HepG2 (cell line): ENCODE measurements at regions not wholly inside any gene's neighbourhood (a gene's known extent, or its start where the extent isn't known, plus 50 kb on each side); places are given as distances from the start of the nearest gene placed in this dataset.

ENCODE experiments used
- ATAC-seq: fragments of 200-7000 bp; cut with Tn5 transposase; 3 replicates; pipeline ENCODE4 v1.9.1; 2020; ENCODE audit warnings: mild to moderate bottlenecking, moderate library complexity
- BruUV-seq: library from RNA; stranded (reverse); fragments of 400-500 nt; replicated peaks from 2 replicates; lab custom pipeline; 2021; lab: Mats Ljungman, UMichigan
- CTCF ChIA-PET: fragments of 300-600 bp; formaldehyde crosslinking; extraction: SDS; loops from one replicate; lab custom pipeline; 2021; ENCODE audit warnings: low total read pairs, inconsistent platforms, low intra/inter-chr PET ratio; lab: Yijun Ruan, JAX
- POLR2A ChIA-PET: fragments of 350-600 bp; sonication (Branson Sonifier 250); formaldehyde crosslinking; loops from one replicate; lab custom pipeline; 2020; ENCODE audit warnings: antibody characterized with exemption, inconsistent platforms; lab: Yijun Ruan, JAX
- DNase-seq: peaks from one replicate; pipeline ENCODE4 v3.0.0-alpha.2; 2015; ENCODE audit warnings: low spot score
- FAIRE-seq: peaks from 3 replicates; lab custom pipeline; 2011; peaks lifted over from hg19 to GRCh38; lab: Jason Lieb, UNC
- H2AFZ ChIP-seq: one replicate; pipeline ENCODE4 v1.6.1; 2011; ENCODE audit warnings: low read length, inconsistent platforms
- H3K27ac ChIP-seq: fragments of 300-600 bp; 3 replicates; pipeline ENCODE4 v1.8.0; 2011; ENCODE audit warnings: mixed run types, mild to moderate bottlenecking, mixed read lengths, low read length, inconsistent platforms; ENCODE audit not compliant: insufficient read depth; ENCODE audit errors: extremely low read length
- H3K27me3 ChIP-seq, 2 experiments: fragments of 200-600 bp in 1 of 2; 2 replicates in 1 of 2; 3 replicates in 1 of 2; pipeline versions ENCODE4 v1.6.0 to v1.8.0; 2011; ENCODE audit warnings: low read length in 2 of 2, mild to moderate bottlenecking in 2 of 2, moderate library complexity in 2 of 2, inconsistent platforms in 1 of 2; ENCODE audit not compliant: insufficient read depth in 2 of 2, control insufficient read depth in 1 of 2
- H3K36me3 ChIP-seq, 2 experiments: fragments of 200-600 bp in 1 of 2; replicated peaks in 1 of 2; 2 replicates in 1 of 2; 3 replicates in 1 of 2; pipeline versions ENCODE4 v1.5.1 to v1.8.0; 2011; ENCODE audit warnings: low read length in 2 of 2, inconsistent platforms in 1 of 2; ENCODE audit not compliant: insufficient read depth in 2 of 2, control insufficient read depth in 1 of 2
- H3K4me1 ChIP-seq: 2 replicates; pipeline ENCODE4 v1.5.1; 2012; ENCODE audit warnings: low read length, inconsistent platforms; ENCODE audit not compliant: insufficient read depth
- H3K4me2 ChIP-seq: 2 replicates; pipeline ENCODE4 v1.6.0; 2011; ENCODE audit warnings: low read depth, low read length, inconsistent platforms
- H3K4me3 ChIP-seq, 3 experiments: fragments of 200-600 bp in 1 of 3; sonication (generic), shearing (Covaris generic) in 1 of 3; replicated peaks in 1 of 3; 2 replicates each; pipeline ENCODE4 v1.5.1; 2011 to 2016; ENCODE audit warnings: low read length in 3 of 3, inconsistent platforms in 2 of 3, low read depth in 2 of 3, mild to moderate bottlenecking in 2 of 3, control low read depth in 1 of 3, mixed read lengths in 1 of 3; ENCODE audit not compliant: insufficient read depth in 1 of 3
- H3K79me2 ChIP-seq: one replicate; pipeline ENCODE4 v1.6.1; 2011; ENCODE audit warnings: low read length, inconsistent platforms; ENCODE audit not compliant: insufficient read depth
- H3K9ac ChIP-seq: 2 replicates; pipeline ENCODE4 v1.6.0; 2011; ENCODE audit warnings: mild to moderate bottlenecking, low read depth, low read length, inconsistent platforms; ENCODE audit not compliant: insufficient read depth
- H3K9me3 ChIP-seq: 2 replicates; pipeline ENCODE4 v1.5.1; 2012; ENCODE audit warnings: mild to moderate bottlenecking, low read length
- H4K20me1 ChIP-seq: 2 replicates; pipeline ENCODE4 v1.6.0; 2011; ENCODE audit warnings: inconsistent platforms, mild to moderate bottlenecking, low read length, moderate library complexity; ENCODE audit not compliant: insufficient read depth
- ARHGAP35 ChIP-seq: sonication (generic); formaldehyde crosslinking; IDR thresholded peaks from 2 replicates; pipeline ENCODE4 v1.9.0; 2022; ENCODE audit warnings: mild to moderate bottlenecking, inconsistent platforms, moderate library complexity, missing genetic modification reagents, borderline replicate concordance
- BRD4 ChIP-seq: sonication (generic); formaldehyde crosslinking; IDR thresholded peaks from 2 replicates; pipeline ENCODE4 v1.4.0; 2020; ENCODE audit warnings: missing genetic modification reagents
- KDM3A ChIP-seq: IDR thresholded peaks from 2 replicates; pipeline ENCODE4 v1.6.1; 2018; ENCODE audit warnings: low read depth, missing compliant biosample characterization
- MEIS1 ChIP-seq: sonication (generic); formaldehyde crosslinking; IDR thresholded peaks from 2 replicates; pipeline ENCODE4 v1.9.0; 2021; ENCODE audit warnings: mild to moderate bottlenecking, missing genetic modification reagents, moderate library complexity, borderline replicate concordance
- NCOA2 ChIP-seq: sonication (generic); formaldehyde crosslinking; IDR thresholded peaks from 2 replicates; pipeline ENCODE4 v1.8.0; 2022; ENCODE audit warnings: inconsistent platforms
- THYN1 ChIP-seq: sonication (generic); formaldehyde crosslinking; IDR thresholded peaks from 2 replicates; pipeline ENCODE4 v1.8.1; 2023; ENCODE audit warnings: low read depth, mild to moderate bottlenecking, moderate library complexity, missing genetic modification reagents, borderline replicate concordance
- U2AF2 ChIP-seq: fragments of 200-400 bp; formaldehyde crosslinking; IDR thresholded peaks from 2 replicates; pipeline ENCODE4 v1.6.1; 2017; ENCODE audit warnings: low read depth, mild to moderate bottlenecking, low read length
- WIZ ChIP-seq: sonication (generic); formaldehyde crosslinking; IDR thresholded peaks from 2 replicates; pipeline ENCODE4 v1.5.1; 2020; ENCODE audit warnings: mild to moderate bottlenecking, missing genetic modification reagents
- ZNF749 ChIP-seq: sonication (generic); formaldehyde crosslinking; IDR thresholded peaks from 2 replicates; pipeline ENCODE4 v1.8.0; 2022; ENCODE audit warnings: mild to moderate bottlenecking, missing genetic modification reagents, moderate library complexity, borderline replicate concordance
- WGBS: methylation state at CpG from one replicate; pipeline ENCODE4 v1.1.6; 2017; ENCODE audit warnings: low lambda C conversion rate; 5-methylcytosine and 5-hydroxymethylcytosine counted together
- in situ Hi-C: cut with HindIII; loops from 2 replicates; pipeline ENCODE4 v1.10.0; 2017; ENCODE audit warnings: low pct_unique_long_range_greater_than_20kb; ENCODE audit not compliant: extremely low pct_ligation_motif_present
- intact Hi-C: fragments of 100-400 bp; cut with micrococcal nuclease; formaldehyde crosslinking; loops from one replicate; pipeline ENCODE4 v1.10.0; 2022; ENCODE audit not compliant: unreplicated experiment
- TF ChIP-seq, protein P1 (sequence below): IDR thresholded peaks from 2 replicates; pipeline ENCODE4 v1.6.1; 2016
- TF ChIP-seq, protein P2 (sequence below): IDR thresholded peaks from 2 replicates; pipeline ENCODE4 v1.6.1; 2018; ENCODE audit warnings: missing genetic modification reagents, mild to moderate bottlenecking, missing compliant biosample characterization

DNA sequence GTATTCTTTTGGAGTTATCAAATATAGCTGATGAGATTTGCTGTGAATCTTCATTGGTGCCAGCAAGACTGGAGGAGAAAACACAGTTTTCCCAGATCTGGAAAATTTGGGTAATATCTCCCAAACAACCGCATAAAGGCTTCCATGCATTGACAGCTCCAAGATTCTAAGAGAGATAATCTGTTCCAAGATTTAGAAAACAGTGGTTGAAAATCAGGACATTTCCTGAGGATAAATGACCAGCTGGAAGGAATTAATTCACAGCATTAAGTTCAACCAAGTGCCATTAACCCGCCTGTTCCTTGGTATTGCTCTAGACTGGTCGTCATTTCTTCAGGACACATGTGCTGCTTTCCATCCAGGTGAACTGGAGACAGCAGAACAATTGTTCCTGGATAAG, 147.9 kb upstream of the PRICKLE1 start:
- intact Hi-C loops = no loop called here
- ATAC-seq = no peak
- ChIA-PET CTCF (no interaction called here), POLR2A (no interaction called here)
- BruUV-seq = no TSS peak
- no peaks in the 10 kb centered on the region for H3K36me3 ChIP-seq
- WGBS = 6% methylated on average over 3 of the region's 3 CpGs
- no peak overlapping the region for H3K4me2 ChIP-seq
- no peak overlapping the region for H3K9ac ChIP-seq
- H4K20me1 ChIP-seq = no peaks in the 10 kb centered on the region
- no peak overlapping the region for H3K27ac ChIP-seq
- H2AFZ ChIP-seq = no peak overlapping the region
- H3K9me3 ChIP-seq = no peaks in the 10 kb centered on the region
- peaks cover 0 to 3% of the 10 kb centered on the region in 2 experiments; a peak in 1 of 5 replicates for H3K27me3 ChIP-seq
- no peak for TF ChIP-seq WIZ (CRISPR knock-in tag)
- no peak for TF ChIP-seq ZNF749
- TF ChIP-seq THYN1 (CRISPR knock-in tag) = no peak
- TF ChIP-seq BRD4 (CRISPR knock-in tag) = no peak
- TF ChIP-seq ARHGAP35 (CRISPR knock-in tag) = no peak
- no peak for TF ChIP-seq U2AF2
- TF ChIP-seq KDM3A (CRISPR knock-in tag) = no peak
- no peak for TF ChIP-seq NCOA2 (CRISPR knock-in tag)
- TF ChIP-seq, protein P1, sequence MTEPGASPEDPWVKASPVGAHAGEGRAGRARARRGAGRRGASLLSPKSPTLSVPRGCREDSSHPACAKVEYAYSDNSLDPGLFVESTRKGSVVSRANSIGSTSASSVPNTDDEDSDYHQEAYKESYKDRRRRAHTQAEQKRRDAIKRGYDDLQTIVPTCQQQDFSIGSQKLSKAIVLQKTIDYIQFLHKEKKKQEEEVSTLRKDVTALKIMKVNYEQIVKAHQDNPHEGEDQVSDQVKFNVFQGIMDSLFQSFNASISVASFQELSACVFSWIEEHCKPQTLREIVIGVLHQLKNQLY = no peak
- TF ChIP-seq, protein P2, sequence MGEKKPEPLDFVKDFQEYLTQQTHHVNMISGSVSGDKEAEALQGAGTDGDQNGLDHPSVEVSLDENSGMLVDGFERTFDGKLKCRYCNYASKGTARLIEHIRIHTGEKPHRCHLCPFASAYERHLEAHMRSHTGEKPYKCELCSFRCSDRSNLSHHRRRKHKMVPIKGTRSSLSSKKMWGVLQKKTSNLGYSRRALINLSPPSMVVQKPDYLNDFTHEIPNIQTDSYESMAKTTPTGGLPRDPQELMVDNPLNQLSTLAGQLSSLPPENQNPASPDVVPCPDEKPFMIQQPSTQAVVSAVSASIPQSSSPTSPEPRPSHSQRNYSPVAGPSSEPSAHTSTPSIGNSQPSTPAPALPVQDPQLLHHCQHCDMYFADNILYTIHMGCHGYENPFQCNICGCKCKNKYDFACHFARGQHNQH (CRISPR knock-in tag) = no peak
- TF ChIP-seq MEIS1 (CRISPR knock-in tag) = no peak
- in situ Hi-C loops = no loop called here
- FAIRE-seq = no peak
- no peak for DNase-seq
- no peaks in the 10 kb centered on the region for H3K4me1 ChIP-seq
- H3K4me3 ChIP-seq = no peak overlapping the region
- no peaks in the 10 kb centered on the region for H3K79me2 ChIP-seq
